Kidney capillary endothelial cell (primary cell): ENCODE measurements at regions not wholly inside any gene's neighbourhood (a gene's known extent, or its start where the extent isn't known, plus 50 kb on each side); places are given as distances from the start of the nearest gene placed in this dataset.

Source experiments
- DNase-seq: peaks from one replicate; pipeline ENCODE4 v3.0.0-alpha.2; 2018; ENCODE audit warnings: low spot score

DNA sequence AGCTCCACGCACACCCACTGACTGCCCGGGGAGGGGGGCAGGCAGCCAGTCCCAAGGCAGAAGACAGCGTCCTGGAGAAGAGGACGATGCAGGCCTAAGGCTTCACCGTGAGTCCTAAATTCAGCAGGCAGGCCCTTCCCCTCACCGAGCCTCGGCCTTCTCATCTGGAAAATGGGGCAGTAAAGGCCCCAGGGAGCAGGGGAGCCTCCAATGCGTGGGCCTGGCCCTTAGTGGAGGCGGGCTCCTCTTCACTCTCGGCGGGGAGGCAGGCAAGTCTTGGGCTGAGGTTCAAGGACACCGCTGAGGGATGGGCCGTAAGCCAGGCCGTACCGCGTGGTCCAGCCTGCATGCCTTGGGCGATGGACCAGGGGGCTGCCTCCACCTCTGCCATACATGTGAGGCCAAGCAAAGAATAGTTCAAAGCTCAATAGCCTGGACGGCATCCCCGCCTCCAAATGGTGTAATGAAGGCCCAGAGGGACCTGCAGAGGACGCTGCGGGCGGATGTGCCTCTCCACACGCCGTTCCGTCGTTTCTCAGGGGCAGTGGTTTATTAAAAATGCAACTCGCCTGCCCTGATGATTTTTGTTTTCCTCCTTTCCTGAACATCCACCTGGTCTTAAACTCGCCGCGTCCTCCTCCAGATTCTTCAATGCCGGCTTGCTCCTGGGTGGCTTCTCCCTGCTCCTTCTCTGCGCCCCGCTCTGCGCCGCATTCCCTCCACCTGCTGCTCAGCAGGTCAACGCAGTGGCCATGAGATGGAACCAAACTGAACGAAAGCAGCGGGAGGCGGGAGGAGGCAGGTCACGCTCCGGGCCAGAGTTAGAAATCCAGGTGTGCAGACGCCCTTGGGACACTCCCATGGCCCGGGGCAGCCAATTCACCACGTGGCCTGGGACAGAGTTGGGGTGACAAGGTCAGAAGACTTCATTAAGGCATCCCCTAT, 627.8 kb downstream of the TBC1D22A start:
- DNase-seq, result no peak

DNA sequence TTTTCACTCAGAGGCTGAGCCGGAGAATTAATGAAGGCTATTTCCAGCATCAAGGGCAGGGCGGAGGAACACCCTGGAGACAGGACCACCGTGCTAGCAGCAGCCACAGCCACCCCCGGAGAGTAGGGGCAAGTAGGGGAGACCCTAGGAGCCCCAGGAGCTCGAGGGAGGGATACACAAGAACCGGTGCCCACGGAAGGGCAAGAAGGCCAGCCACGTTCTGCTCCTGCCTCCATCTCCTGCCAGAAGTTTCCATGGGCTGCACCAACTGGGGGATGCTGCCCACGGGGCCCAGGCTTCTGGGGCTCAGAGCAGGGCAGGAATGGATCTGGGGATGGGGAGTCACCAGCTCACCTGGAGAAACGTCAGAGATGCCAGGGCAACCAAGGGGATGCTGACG, 626.8 kb downstream of the TBC1D22A start:
- no peak for DNase-seq

GRCh38 chr22:47388778-47389177, 626.3 kb downstream of the TBC1D22A start:
- no peak for DNase-seq

GRCh38 chr22:47388331-47388730, 625.9 kb downstream of the TBC1D22A start:
- DNase-seq, result no peak

DNA sequence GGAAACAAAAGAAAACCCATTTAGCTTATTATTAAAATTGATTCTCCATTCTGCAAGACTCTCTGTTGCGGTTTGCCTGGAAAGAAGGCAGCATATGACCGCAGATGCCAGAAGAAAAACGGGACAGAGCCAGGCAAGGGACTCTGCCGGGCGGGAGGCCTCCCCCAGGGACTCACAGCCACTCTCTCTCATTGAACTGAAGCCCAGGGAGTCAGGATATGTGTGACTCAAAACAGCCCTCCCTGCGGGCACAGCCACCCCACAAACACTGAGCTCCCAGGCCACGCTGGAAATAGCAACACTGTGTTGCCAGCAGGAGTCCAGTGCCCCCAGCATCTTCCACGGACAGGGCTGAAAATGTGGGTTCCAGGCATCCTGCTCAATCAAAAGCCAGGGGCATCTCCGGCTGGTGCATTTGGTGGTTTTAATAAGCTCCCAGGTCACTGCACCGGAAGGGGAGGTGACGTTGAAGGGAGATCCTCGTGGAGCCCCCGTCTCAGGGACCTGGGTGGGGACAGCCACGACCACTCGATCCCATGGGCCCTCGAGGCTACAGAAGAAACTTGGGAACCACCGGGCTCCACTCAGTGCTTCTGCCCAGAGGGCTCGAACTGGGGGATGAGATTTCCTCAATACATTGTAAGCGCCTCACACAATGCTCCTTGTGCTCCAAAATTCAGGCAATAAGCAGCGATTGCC, 624.5 kb downstream of the TBC1D22A start:
- DNase-seq, result no peak

DNA sequence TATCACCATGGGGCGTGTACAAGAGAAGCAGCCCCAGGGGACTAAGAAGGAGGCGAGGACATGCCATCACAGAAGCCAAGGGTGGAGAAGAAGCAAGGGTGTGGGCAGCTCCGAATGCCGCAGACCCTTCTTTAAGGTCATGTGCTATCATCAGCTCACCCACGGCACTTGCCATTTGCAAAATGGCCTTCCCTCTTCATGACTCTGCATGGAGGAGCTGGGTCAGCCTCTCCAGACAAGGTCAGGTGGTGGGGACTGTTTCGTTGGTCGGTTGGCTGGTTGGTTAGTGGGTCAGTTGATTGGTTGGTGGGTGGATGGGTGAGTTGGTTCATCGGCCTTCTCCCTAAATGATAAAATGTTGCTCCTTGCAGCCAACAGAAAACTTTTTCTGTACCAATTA, 622.5 kb downstream of the TBC1D22A start:
- DNase-seq, result no peak

GRCh38 chr22:47382164-47382890, 619.9 kb downstream of the TBC1D22A start:
- DNase-seq, result no peak

DNA sequence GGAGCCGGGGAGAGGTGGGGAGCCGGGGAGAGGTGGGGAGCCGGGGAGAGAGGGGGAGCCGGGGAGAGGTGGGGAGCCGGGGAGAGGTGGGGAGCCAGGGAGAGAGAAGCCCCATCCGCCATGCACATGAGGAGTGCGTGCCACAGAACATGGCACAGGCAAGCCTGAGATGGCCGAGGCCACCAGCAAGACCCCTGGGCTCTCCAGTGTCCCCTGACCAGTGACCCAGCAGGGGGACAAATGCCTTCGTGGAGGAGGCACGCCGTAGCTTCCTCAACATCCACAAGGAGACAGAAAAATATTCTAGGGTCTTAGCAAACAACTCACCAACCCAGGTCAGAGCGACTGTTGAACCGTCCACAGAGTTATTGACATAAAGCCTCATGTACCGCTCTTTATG, 618.8 kb downstream of the TBC1D22A start:
- DNase-seq, result no peak

GRCh38 chr22:47380692-47381091, 618.2 kb downstream of the TBC1D22A start:
- no peak for DNase-seq

DNA sequence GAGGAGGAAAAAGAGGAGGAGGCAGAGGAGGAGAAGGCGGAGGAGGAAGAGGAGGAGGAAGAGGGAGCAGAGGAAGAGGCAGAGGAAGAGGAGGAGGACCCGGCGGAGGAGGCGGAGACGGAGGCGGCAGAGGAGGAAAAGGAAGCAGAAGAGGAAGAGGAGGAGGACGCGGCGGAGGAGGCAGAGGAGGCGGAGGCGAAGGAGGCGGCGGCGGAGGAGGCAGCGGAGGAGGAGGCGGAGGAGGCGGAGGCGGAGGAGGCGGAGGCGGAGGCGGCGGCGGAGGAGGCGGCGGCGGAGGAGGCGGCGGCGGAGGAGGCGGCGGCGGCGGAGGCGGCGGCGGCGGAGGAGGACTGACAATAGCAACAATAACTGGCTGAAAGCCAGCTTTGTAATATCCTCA, 616.6 kb downstream of the TBC1D22A start:
- no peak for DNase-seq

GRCh38 chr22:47377926-47378560, 615.6 kb downstream of the TBC1D22A start:
- no peak for DNase-seq

DNA sequence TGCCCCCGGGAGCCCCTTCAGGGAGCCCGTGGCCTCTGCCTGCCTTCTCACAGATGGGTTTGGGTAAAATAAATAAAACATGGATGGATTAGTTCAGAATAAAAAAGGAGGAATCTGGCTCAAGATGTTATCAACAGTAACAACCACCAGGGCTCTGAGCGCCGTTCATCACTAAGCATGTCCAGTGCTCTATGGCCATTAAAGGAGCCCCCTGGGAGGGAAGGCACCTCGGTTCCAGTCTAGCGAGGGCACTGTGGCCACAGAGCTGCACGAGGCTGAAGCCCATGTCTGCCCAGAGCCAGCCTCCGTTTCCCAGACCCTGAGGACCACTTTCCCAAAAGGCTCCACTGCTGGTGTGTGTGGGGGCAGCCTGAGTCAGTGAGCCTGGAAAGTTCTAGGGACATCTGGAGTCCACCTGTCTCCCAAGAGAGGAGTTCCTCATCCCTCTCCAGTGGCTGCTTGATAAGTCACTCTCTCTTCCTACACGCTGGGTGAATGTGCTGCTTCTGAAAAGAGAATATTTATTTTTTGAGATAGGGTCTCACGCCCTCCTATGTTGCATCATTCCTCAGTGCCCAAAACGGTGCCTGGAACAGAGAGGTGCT, 614.6 kb downstream of the TBC1D22A start:
- no peak for DNase-seq

- DNase-seq, result no peak
These were observed 613.9 kb downstream of the TBC1D22A start for GRCh38 chr22:47376322-47376700.

GRCh38 chr22:47375621-47376321, 613.3 kb downstream of the TBC1D22A start:
- DNase-seq, result no peak

DNA sequence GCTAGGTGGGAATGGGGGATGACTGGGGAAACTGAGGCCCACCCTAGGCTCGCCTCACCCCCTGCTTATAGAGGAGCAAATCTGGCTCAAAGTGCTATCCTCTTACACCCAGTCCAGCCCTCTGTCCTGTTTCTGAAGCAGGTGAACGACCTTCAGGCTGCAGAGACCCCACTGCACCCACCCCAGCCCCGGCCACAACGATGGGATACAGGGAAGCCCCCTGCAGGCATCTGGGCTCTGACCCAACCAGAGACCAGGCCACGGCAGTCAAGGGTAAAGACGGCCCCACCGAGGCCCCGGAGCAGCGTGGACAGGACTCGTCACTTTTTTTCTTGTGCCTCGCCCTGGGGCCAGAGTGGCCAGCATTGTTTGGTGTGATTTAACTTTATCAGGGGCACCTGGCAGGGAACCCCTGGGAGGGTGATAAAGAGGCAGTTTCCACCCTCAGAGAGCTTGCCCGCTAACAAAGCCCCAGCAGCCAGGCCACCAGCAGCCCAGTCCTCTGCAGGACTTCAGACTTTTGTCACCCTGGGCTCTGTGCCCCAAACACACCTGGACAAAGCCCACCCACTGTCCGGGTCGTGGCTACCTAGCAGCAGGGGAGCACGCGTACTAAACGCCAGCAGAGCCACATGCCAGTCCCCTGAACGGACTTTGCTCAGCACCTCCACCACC, 612.6 kb downstream of the TBC1D22A start:
- no peak for DNase-seq

DNA sequence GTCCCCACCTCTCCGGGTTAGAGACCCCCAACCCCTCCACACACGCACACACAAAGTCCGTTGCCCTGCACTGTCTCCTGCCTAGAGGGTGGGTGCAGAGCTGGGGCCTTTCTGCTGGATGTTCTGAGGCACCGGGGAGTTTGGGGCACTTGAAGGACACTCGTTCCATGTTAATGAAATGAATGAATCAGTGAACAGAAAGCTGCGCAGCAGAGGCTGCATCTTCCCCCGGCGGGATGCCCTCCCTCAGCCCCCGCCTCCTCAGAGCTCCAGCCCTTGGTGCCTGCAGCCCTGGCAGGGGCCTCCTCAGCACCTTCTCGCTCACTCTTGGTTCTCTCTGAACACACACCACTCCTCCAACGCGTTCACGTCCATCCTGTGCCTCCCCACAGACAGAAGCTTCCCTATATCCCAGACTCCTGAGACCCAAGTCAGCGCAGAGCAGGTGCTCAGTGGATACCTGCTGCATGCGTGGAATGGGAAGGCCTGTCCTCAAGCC, 611.9 kb downstream of the TBC1D22A start:
- no peak for DNase-seq

DNA sequence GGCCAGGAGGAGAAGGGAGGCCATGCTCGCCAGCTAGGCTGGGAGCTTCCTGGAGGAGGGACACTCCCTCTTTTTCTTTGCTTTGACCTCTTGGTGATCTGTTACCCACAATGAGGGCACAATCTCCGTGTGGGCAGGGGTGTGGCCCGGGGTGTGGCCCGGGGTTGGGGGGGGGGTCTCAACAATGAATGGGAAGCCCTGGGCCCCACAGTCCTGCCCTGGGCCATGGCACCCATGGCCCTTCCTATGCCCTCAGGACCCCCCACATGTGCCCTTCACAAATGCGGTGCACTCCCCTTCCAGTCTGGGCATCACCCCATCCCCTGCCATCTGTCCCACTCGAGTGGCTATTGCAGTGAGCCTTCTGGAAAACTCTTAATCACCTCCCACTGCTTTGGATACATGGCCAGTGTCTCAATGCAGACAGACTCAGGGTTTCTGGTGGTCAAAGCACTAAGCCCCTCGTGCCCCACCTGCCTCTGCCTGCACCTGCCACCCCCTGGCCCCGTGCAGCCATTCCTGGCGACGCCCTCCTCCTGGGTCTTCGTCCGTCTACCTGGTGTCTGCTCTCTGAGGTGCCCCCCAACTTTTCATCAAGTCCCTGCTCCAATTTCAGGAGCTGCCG, 611.3 kb downstream of the TBC1D22A start:
- DNase-seq, result no peak

DNA sequence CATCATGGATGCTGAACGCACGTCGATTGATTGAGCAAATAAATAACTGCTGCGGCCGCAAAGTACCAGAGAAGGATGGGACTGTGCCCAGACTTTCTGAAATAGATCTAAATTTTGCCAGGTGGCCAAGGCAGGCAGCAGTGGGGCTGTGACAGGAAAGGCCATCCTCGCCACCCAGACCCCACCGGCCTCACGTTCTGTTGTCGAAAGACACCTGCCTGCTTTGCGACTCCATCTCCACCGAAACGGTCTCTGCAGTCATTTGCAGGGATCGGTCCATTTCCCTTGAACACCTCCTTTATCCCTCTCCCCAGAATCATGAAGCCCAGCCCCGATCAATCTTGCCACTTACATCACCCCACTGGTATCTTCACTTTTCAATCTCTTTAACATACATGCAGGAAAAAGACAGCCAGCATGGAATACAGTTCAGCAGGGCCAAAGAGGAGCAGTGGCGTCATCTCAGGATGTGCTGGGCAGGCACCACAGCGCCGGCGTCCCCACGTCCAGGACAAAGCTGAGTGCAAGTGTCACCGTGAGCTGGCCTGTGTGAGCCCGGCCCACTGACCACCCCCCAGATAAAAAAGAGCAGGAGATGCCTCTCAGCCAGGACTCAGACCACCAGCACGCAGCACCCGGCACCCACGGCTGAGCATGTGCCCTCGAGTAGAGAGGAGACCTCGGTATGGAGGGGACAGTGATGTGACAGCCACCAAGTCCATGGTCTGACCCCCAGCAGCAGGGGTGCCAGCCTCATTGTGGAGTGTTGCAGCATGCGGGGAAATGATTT, 610.3 kb downstream of the TBC1D22A start:
- no peak for DNase-seq

DNA sequence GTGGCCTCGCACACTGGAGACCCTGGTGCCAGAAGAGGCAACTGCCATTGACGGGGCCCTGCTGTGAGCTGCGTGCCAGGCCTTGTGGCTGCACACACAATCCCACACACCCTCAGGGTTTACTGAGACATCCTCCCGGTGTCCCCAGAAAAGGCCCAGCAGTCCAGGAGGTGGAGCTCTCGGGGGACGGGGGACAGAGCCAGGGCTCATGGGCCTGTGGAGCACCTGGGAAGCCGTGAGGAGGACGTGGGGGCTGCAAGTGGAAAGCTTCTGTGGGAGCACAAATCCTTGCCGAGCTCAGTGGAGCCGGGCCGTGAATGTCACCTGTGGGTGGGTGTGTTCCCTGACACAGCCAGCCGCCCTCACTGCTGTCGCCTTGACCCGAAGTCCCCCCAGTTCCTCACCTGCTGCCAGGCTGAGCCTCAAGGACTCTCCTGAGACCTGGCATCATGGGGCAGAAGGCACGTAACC, 609.7 kb downstream of the TBC1D22A start:
- no peak for DNase-seq
